GM12878 (cell line): ENCODE measurements at regions not wholly inside any gene's neighbourhood (a gene's known extent, or its start where the extent isn't known, plus 50 kb on each side); places are given as distances from the start of the nearest gene placed in this dataset.

Source experiments
- ATAC-seq: fragments of 200-7000 bp; cut with Tn5 transposase; 3 replicates; pipeline ENCODE4 v1.9.1; 2020; ENCODE audit warnings: mild to moderate bottlenecking, moderate library complexity
- BruUV-seq: library from RNA; stranded (reverse); fragments of 400-500 nt; replicated peaks from 2 replicates; lab custom pipeline; 2021; lab: Mats Ljungman, UMichigan
- CTCF ChIA-PET: fragments of 300-600 bp; sonication (Branson Sonifier 250); formaldehyde crosslinking; extraction: SDS; loops from one replicate; lab custom pipeline; 2021; ENCODE audit warnings: inconsistent platforms; lab: Yijun Ruan, JAX
- POLR2A ChIA-PET: fragments of 350-600 bp; formaldehyde crosslinking; extraction: SDS; loops from one replicate; lab custom pipeline; 2021; ENCODE audit warnings: inconsistent platforms; lab: Charles Lee
- RAD21 ChIA-PET: fragments of 300-600 bp; sonication (Branson Sonifier 250); formaldehyde crosslinking; loops from one replicate; lab custom pipeline; 2023; ENCODE audit warnings: antibody characterized with exemption; ENCODE audit not compliant: unreplicated experiment; lab: Charles Lee
- SMC1A ChIA-PET: fragments of 300-600 bp; sonication (Branson Sonifier 250); formaldehyde crosslinking; loops from one replicate; lab custom pipeline; 2023; ENCODE audit not compliant: unreplicated experiment, uncharacterized antibody; lab: Charles Lee
- DNase-seq: peaks from one replicate; pipeline ENCODE4 v3.0.0-alpha.2; 2011; ENCODE audit warnings: low read depth, low spot score
- FAIRE-seq: peaks from 3 replicates; lab custom pipeline; 2011; peaks lifted over from hg19 to GRCh38; lab: Jason Lieb, UNC
- H2AFZ ChIP-seq: 2 replicates; pipeline ENCODE4 v1.6.0; 2011; ENCODE audit warnings: low read depth, low read length, control low read depth; ENCODE audit not compliant: control insufficient read depth
- H3K27ac ChIP-seq: 2 replicates; pipeline ENCODE4 v1.5.1; 2011; ENCODE audit warnings: control low read depth; ENCODE audit not compliant: control insufficient read depth, insufficient read depth
- H3K27me3 ChIP-seq, 2 experiments: replicated peaks in 1 of 2; 2 replicates each; pipeline versions ENCODE4 v1.6.0 to v1.6.1; 2011; ENCODE audit warnings: low read length in 1 of 2; ENCODE audit not compliant: control insufficient read depth in 2 of 2, insufficient read depth in 2 of 2
- H3K36me3 ChIP-seq, 2 experiments: 2 replicates each; pipeline ENCODE4 v1.5.1; 2011; ENCODE audit warnings: low read length in 1 of 2; ENCODE audit not compliant: control insufficient read depth in 2 of 2, insufficient read depth in 2 of 2
- H3K4me1 ChIP-seq: 2 replicates; pipeline ENCODE4 v1.6.1; 2011; ENCODE audit warnings: mild to moderate bottlenecking, low read length, moderate library complexity, mixed read lengths; ENCODE audit not compliant: control insufficient read depth, insufficient read depth
- H3K4me2 ChIP-seq: 2 replicates; pipeline ENCODE4 v1.6.0; 2011; ENCODE audit warnings: control low read depth; ENCODE audit not compliant: control insufficient read depth, insufficient read depth
- H3K4me3 ChIP-seq: fragments of 200-600 bp; sonication (generic); 2 replicates; pipeline ENCODE4 v1.5.1; 2016
- H3K79me2 ChIP-seq: 2 replicates; pipeline ENCODE4 v1.6.0; 2011; ENCODE audit warnings: low read length; ENCODE audit not compliant: control insufficient read depth, insufficient read depth
- H3K9ac ChIP-seq: 2 replicates; pipeline ENCODE4 v1.8.0; 2011; ENCODE audit warnings: low read length, control low read depth, mixed read lengths; ENCODE audit not compliant: control insufficient read depth, insufficient read depth
- H3K9me3 ChIP-seq: replicated peaks from 3 replicates; pipeline ENCODE4 v1.5.1; 2011; ENCODE audit warnings: mild to moderate bottlenecking, low read length; ENCODE audit not compliant: control insufficient read depth, insufficient read depth
- H4K20me1 ChIP-seq: 2 replicates; pipeline ENCODE4 v1.6.0; 2011; ENCODE audit not compliant: control insufficient read depth, insufficient read depth
- CHD1 ChIP-seq: IDR thresholded peaks from 2 replicates; pipeline ENCODE4 v1.6.1; 2012; ENCODE audit warnings: low read depth, low read length, improper control_type of control experiment
- HSF1 ChIP-seq: fragments of 150-350 bp; IDR thresholded peaks from 2 replicates; pipeline ENCODE4 v1.6.1; 2014; ENCODE audit warnings: mild to moderate bottlenecking, low read depth, low read length
- LARP7 ChIP-seq: fragments of 450-650 bp; IDR thresholded peaks from 2 replicates; pipeline ENCODE4 v1.6.1; 2017; ENCODE audit warnings: mild to moderate bottlenecking
- NR2C1 ChIP-seq: fragments of 450-650 bp; IDR thresholded peaks from 2 replicates; pipeline ENCODE4 v1.6.1; 2017; ENCODE audit warnings: antibody characterized with exemption, mild to moderate bottlenecking, moderate library complexity
- RAD51 ChIP-seq: fragments of 450-650 bp; IDR thresholded peaks from 2 replicates; pipeline ENCODE4 v1.6.1; 2016; ENCODE audit warnings: moderate library complexity, mild to moderate bottlenecking, inconsistent platforms
- RBBP5 ChIP-seq: fragments of 200-600 bp; sonication (generic); conservative IDR thresholded peaks from 2 replicates; pipeline ENCODE4 v1.6.1; 2016
- SREBF2 ChIP-seq: IDR thresholded peaks from 2 replicates; pipeline ENCODE4 v1.6.1; 2012; ENCODE audit warnings: mild to moderate bottlenecking, low read length
- TARDBP ChIP-seq: IDR thresholded peaks from 2 replicates; pipeline ENCODE4 v1.6.1; 2016; ENCODE audit warnings: borderline replicate concordance
- TCF12 ChIP-seq: IDR thresholded peaks from 2 replicates; pipeline ENCODE4 v1.6.1; 2011; ENCODE audit warnings: low read depth, mild to moderate bottlenecking, low read length
- WRNIP1 ChIP-seq: IDR thresholded peaks from 2 replicates; pipeline ENCODE4 v1.6.1; 2011; ENCODE audit warnings: low read depth, low read length, improper control_type of control experiment, borderline replicate concordance
- ZNF384 ChIP-seq: IDR thresholded peaks from 2 replicates; pipeline ENCODE4 v1.6.1; 2012; ENCODE audit warnings: low read depth, mild to moderate bottlenecking, low read length, improper control_type of control experiment, borderline replicate concordance
- ZNF622 ChIP-seq: fragments of 450-650 bp; IDR thresholded peaks from 2 replicates; pipeline ENCODE4 v1.6.1; 2017; ENCODE audit warnings: mild to moderate bottlenecking, inconsistent platforms
- WGBS: methylation state at CpG from one replicate; pipeline ENCODE4 v1.1.6; 2016; ENCODE audit warnings: low lambda C conversion rate; ENCODE audit not compliant: insufficient replicate concordance, insufficient coverage; ENCODE audit errors: missing lambda C conversion rate; 5-methylcytosine and 5-hydroxymethylcytosine counted together
- in situ Hi-C: fragments of 300-500 bp; cut with MboI; formaldehyde crosslinking; loops from 9 replicates; pipeline ENCODE4 v1.14.3; 2018; ENCODE audit warnings: mixed read lengths
- intact Hi-C: fragments of 100-400 bp; cut with micrococcal nuclease; formaldehyde crosslinking; loops from one replicate; pipeline ENCODE4 v1.14.2; 2022; ENCODE audit not compliant: unreplicated experiment
- TF ChIP-seq, protein P1 (sequence below), 3 experiments: IDR thresholded peaks in 2 of 3; conservative IDR thresholded peaks in 1 of 3; 2 replicates each; pipeline ENCODE4 v1.5.1; 2011; ENCODE audit warnings: low read depth in 3 of 3, low read length in 3 of 3, mild to moderate bottlenecking in 3 of 3, control low read depth in 2 of 3, moderate library complexity in 2 of 3, inconsistent platforms in 1 of 3, mixed read lengths in 1 of 3; ENCODE audit not compliant: control insufficient read depth in 2 of 3, insufficient read depth in 1 of 3; ENCODE audit errors: extremely low read depth in 1 of 3
- TF ChIP-seq, protein P2 (sequence below): fragments of 450-650 bp; IDR thresholded peaks from 2 replicates; pipeline ENCODE4 v1.6.1; 2018; ENCODE audit warnings: mild to moderate bottlenecking, low read depth, moderate library complexity; ENCODE audit not compliant: partially characterized antibody
- TF ChIP-seq, protein P3 (sequence below): IDR thresholded peaks from 2 replicates; pipeline ENCODE4 v1.6.1; 2011; ENCODE audit warnings: borderline replicate concordance, low read depth, mild to moderate bottlenecking, moderate library complexity, low read length; ENCODE audit not compliant: insufficient read depth, poor library complexity, severe bottlenecking

- ATAC-seq (peak; percentile 41; the same call in 2 of the 3 replicates), DNase-seq (no peak), FAIRE-seq (no peak)
- no peak overlapping the region for H3K9ac ChIP-seq
- no peaks in the 10 kb centered on the region for H3K36me3 ChIP-seq
- H3K4me2 ChIP-seq, result no peak overlapping the region
- RAD21 ChIA-PET, result interaction anchor here (0.6 to 2.8 kb wide), 2 partner anchors 158 to 162 kb away, joined by 3 to 10 read pairs; no protein-coding TSS in a partner anchor
- H3K27ac ChIP-seq, result no peak overlapping the region
- H4K20me1 ChIP-seq, result no peaks in the 10 kb centered on the region
- intact Hi-C loops (loop anchor here (1.0 kb wide), 1 partner anchor 158 kb away; no protein-coding TSS in a partner anchor), in situ Hi-C loops (no loop called here)
- SMC1A ChIA-PET, result interaction anchor here (1.0 to 3.2 kb wide), 2 partner anchors 158 to 383 kb away, joined by 3 to 12 read pairs; no protein-coding TSS in a partner anchor
- no peaks in the 10 kb centered on the region for H3K79me2 ChIP-seq
- H2AFZ ChIP-seq, result no peak overlapping the region
- H3K4me3 ChIP-seq, result no peak overlapping the region
- H3K27me3 ChIP-seq, result peaks cover 0 to 4% of the 10 kb centered on the region in 2 experiments; a peak in 1 of 4 replicates
- 49% methylated on average over 9 of the region's 9 CpGs for WGBS
- BruUV-seq, result no TSS peak
- H3K4me1 ChIP-seq, result no peaks in the 10 kb centered on the region
- H3K9me3 ChIP-seq, result no peaks in the 10 kb centered on the region
- CTCF ChIA-PET, result interaction anchor here (0.7 to 1.7 kb wide), 3 partner anchors 116 to 1259 kb away, joined by 3 to 6 read pairs (median 4); no protein-coding TSS in a partner anchor
- POLR2A ChIA-PET, result no interaction called here
- TF ChIP-seq ZNF622, result no peak
- no peak for TF ChIP-seq HSF1
- no peak for TF ChIP-seq NR2C1
- TF ChIP-seq, protein P1, sequence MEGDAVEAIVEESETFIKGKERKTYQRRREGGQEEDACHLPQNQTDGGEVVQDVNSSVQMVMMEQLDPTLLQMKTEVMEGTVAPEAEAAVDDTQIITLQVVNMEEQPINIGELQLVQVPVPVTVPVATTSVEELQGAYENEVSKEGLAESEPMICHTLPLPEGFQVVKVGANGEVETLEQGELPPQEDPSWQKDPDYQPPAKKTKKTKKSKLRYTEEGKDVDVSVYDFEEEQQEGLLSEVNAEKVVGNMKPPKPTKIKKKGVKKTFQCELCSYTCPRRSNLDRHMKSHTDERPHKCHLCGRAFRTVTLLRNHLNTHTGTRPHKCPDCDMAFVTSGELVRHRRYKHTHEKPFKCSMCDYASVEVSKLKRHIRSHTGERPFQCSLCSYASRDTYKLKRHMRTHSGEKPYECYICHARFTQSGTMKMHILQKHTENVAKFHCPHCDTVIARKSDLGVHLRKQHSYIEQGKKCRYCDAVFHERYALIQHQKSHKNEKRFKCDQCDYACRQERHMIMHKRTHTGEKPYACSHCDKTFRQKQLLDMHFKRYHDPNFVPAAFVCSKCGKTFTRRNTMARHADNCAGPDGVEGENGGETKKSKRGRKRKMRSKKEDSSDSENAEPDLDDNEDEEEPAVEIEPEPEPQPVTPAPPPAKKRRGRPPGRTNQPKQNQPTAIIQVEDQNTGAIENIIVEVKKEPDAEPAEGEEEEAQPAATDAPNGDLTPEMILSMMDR (IDR thresholded peaks at IDR 0.05 in 2 of 3, conservative IDR thresholded peaks at IDR 0.05 in 1 of 3; ENCODE audit: control insufficient read depth in 2 of 3, extremely low read depth in 1 of 3, insufficient read depth in 1 of 3, low read depth in 3 of 3, low read length in 3 of 3), result peak in 2 of 3 experiments; percentile 16 to 29; a peak in 3 of 6 replicates
- TF ChIP-seq LARP7, result no peak
- no peak for TF ChIP-seq TARDBP
- TF ChIP-seq CHD1, result no peak
- TF ChIP-seq TCF12, result no peak
- no peak for TF ChIP-seq ZNF384
- no peak for TF ChIP-seq RBBP5
- no peak for TF ChIP-seq SREBF2
- no peak for TF ChIP-seq RAD51
- TF ChIP-seq, protein P2, sequence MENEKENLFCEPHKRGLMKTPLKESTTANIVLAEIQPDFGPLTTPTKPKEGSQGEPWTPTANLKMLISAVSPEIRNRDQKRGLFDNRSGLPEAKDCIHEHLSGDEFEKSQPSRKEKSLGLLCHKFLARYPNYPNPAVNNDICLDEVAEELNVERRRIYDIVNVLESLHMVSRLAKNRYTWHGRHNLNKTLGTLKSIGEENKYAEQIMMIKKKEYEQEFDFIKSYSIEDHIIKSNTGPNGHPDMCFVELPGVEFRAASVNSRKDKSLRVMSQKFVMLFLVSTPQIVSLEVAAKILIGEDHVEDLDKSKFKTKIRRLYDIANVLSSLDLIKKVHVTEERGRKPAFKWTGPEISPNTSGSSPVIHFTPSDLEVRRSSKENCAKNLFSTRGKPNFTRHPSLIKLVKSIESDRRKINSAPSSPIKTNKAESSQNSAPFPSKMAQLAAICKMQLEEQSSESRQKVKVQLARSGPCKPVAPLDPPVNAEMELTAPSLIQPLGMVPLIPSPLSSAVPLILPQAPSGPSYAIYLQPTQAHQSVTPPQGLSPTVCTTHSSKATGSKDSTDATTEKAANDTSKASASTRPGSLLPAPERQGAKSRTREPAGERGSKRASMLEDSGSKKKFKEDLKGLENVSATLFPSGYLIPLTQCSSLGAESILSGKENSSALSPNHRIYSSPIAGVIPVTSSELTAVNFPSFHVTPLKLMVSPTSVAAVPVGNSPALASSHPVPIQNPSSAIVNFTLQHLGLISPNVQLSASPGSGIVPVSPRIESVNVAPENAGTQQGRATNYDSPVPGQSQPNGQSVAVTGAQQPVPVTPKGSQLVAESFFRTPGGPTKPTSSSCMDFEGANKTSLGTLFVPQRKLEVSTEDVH, result no peak
- TF ChIP-seq, protein P3, sequence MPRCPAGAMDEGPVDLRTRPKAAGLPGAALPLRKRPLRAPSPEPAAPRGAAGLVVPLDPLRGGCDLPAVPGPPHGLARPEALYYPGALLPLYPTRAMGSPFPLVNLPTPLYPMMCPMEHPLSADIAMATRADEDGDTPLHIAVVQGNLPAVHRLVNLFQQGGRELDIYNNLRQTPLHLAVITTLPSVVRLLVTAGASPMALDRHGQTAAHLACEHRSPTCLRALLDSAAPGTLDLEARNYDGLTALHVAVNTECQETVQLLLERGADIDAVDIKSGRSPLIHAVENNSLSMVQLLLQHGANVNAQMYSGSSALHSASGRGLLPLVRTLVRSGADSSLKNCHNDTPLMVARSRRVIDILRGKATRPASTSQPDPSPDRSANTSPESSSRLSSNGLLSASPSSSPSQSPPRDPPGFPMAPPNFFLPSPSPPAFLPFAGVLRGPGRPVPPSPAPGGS, result no peak
- no peak for TF ChIP-seq WRNIP1
Measured at GRCh38 chr5:79924936-79925893, 65.8 kb downstream of the MTX3 start.
